ENCODE measurements at regions not wholly inside any gene's neighbourhood (a gene's known extent, or its start where the extent isn't known, plus 50 kb on each side); places are given as distances from the start of the nearest gene placed in this dataset.

GRCh38 chr13:87403748-87404432 is 267.3 kb upstream of the SLITRK5 start:
- TF ChIP-seq CTCF (conservative IDR thresholded peaks at IDR 0.05) = no peak
- no peak for TF ChIP-seq ZFX (IDR thresholded peaks at IDR 0.05)
